ENCODE measurements at regions not wholly inside any gene's neighbourhood (a gene's known extent, or its start where the extent isn't known, plus 50 kb on each side); places are given as distances from the start of the nearest gene placed in this dataset.

DNA sequence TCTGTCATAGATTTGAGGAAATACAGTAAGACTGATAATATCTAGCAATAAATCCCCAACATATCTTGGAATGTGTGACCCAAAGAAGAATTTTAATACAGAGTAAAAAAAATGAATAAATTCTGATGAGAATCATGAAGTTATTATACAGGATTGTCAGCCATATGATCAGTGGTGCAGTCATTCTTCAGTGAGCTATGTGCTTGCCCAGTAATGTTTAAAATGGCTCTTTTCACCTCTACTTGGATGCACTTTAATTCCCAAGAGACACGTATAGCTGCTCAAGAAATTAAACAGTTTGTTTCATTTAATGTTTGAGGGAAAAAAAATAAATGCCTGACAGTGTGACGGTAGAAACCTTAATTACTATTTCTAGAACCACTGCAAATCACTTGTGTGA lies 215.3 kb upstream of the FAM174A start:
- Histone ChIP-seq H3K4me1 (ENCODE audit: insufficient read depth, insufficient read length) (no peaks in the 10 kb centered on the region), H3K9ac (ENCODE audit: insufficient read length, low read depth) (no peak overlapping the region), H3K27me3 (ENCODE audit: insufficient read depth, insufficient read length) (no peaks in the 10 kb centered on the region), H3K36me3 (ENCODE audit: insufficient read depth, insufficient read length, low read length) (no peaks in the 10 kb centered on the region), H3K9me3 (ENCODE audit: insufficient read depth, low read length) (no peaks in the 10 kb centered on the region), H3K4me3 (ENCODE audit: insufficient read length, low read depth) (no peak overlapping the region)
- no peak for TF ChIP-seq ZNF274 (IDR thresholded peaks at IDR 0.05; ENCODE audit: low read depth, low read length)
- TF ChIP-seq SUZ12 (IDR thresholded peaks at IDR 0.05; ENCODE audit: extremely low read depth, insufficient read depth, insufficient read length): no peak
- no peak for TF ChIP-seq YY1 (IDR thresholded peaks at IDR 0.05; ENCODE audit: insufficient read depth, insufficient read length)
- DNase-seq (ENCODE audit: low read depth, low spot score): no peak

DNA sequence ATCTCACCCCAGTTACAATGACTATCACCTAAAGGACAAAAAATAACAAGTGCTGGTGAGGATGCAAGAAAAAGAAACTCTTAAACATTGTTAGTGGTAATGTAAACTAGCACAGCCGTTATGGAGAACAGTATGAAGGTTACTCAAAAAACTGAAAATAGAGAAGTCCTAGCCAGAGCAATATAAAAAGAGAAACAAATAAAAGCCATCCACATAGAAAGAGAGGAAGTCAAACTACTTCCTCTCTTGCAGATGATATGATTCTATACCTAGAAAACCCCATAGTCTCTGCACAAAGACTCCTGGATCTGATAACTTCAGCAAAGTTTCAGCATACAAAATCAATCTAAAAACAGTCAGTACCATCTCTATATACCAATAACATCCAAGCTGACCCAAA lies 221.5 kb upstream of the FAM174A start:
- TF ChIP-seq YY1 (IDR thresholded peaks at IDR 0.05; ENCODE audit: insufficient read depth, insufficient read length) (no peak), SUZ12 (IDR thresholded peaks at IDR 0.05; ENCODE audit: extremely low read depth, insufficient read depth, insufficient read length) (no peak), ZNF274 (IDR thresholded peaks at IDR 0.05; ENCODE audit: low read depth, low read length) (no peak)
- H3K27me3 ChIP-seq (ENCODE audit: insufficient read depth, insufficient read length): no peaks in the 10 kb centered on the region
- no peak for DNase-seq (ENCODE audit: low read depth, low spot score)

DNA sequence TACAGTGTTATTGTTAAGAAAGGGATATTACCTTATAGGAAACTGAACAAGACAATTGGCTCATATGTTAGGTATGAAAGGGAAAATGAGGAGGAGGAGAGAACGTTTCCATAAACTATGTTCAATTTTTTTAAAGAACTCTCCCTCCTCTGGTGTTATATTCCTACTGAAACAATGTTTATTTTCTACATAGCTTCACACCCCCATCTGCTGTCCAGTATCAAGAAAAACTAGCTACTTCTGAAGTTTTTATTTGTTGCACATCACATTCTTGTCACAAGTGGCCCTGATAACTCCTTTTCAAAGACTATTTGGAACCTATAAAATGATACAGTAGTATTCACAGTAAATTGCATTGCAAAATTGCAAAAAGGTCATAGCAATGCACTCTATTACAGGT lies 223.4 kb upstream of the FAM174A start:
- Histone ChIP-seq H3K36me3 (ENCODE audit: insufficient read depth, insufficient read length, low read length) (no peaks in the 10 kb centered on the region), H3K9ac (ENCODE audit: insufficient read length, low read depth) (no peak overlapping the region), H3K27me3 (ENCODE audit: insufficient read depth, insufficient read length) (no peaks in the 10 kb centered on the region), H3K4me1 (ENCODE audit: insufficient read depth, insufficient read length) (no peaks in the 10 kb centered on the region), H3K4me3 (ENCODE audit: insufficient read length, low read depth) (no peak overlapping the region), H3K9me3 (ENCODE audit: insufficient read depth, low read length) (no peaks in the 10 kb centered on the region)
- TF ChIP-seq ZNF274 (IDR thresholded peaks at IDR 0.05; ENCODE audit: low read depth, low read length): no peak
- no peak for TF ChIP-seq YY1 (IDR thresholded peaks at IDR 0.05; ENCODE audit: insufficient read depth, insufficient read length)
- TF ChIP-seq SUZ12 (IDR thresholded peaks at IDR 0.05; ENCODE audit: extremely low read depth, insufficient read depth, insufficient read length): no peak
- DNase-seq (ENCODE audit: low read depth, low spot score): no peak

More for the DNA sequence above, 221.5 kb upstream of the FAM174A start:
- H3K4me3 ChIP-seq (ENCODE audit: insufficient read length, low read depth): no peak overlapping the region
- no peaks in the 10 kb centered on the region for H3K36me3 ChIP-seq (ENCODE audit: insufficient read depth, insufficient read length, low read length)
- no peak overlapping the region for H3K9ac ChIP-seq (ENCODE audit: insufficient read length, low read depth)
- H3K4me1 ChIP-seq (ENCODE audit: insufficient read depth, insufficient read length): no peaks in the 10 kb centered on the region
- no peaks in the 10 kb centered on the region for H3K9me3 ChIP-seq (ENCODE audit: insufficient read depth, low read length)

DNA sequence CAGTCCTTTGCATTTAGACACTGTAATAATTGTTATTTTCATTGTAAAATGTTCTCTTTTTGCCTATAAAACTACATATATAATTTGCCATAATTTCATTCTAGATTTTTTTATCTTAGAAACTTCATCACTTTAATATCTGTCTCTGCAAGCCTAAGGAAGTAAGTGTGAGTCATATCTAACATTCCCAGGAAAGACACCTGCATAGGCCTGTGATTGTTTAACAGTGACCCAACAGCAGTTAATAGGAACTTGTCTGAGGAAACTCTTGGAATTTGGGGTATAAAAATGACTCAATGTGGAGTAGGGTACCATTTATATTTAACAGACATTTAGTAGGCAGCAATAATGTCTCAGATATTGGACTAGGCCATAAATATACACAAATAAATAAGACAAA lies 229.2 kb upstream of the FAM174A start:
- no peak for TF ChIP-seq ZNF274 (IDR thresholded peaks at IDR 0.05; ENCODE audit: low read depth, low read length)
- TF ChIP-seq YY1 (IDR thresholded peaks at IDR 0.05; ENCODE audit: insufficient read depth, insufficient read length): no peak
- no peak for TF ChIP-seq SUZ12 (IDR thresholded peaks at IDR 0.05; ENCODE audit: extremely low read depth, insufficient read depth, insufficient read length)
- Histone ChIP-seq H3K9ac (ENCODE audit: insufficient read length, low read depth) (no peak overlapping the region), H3K4me3 (ENCODE audit: insufficient read length, low read depth) (no peak overlapping the region), H3K27me3 (ENCODE audit: insufficient read depth, insufficient read length) (no peaks in the 10 kb centered on the region), H3K4me1 (ENCODE audit: insufficient read depth, insufficient read length) (no peaks in the 10 kb centered on the region), H3K9me3 (ENCODE audit: insufficient read depth, low read length) (no peaks in the 10 kb centered on the region), H3K36me3 (ENCODE audit: insufficient read depth, insufficient read length, low read length) (no peaks in the 10 kb centered on the region)
- DNase-seq (ENCODE audit: low read depth, low spot score): no peak

DNA sequence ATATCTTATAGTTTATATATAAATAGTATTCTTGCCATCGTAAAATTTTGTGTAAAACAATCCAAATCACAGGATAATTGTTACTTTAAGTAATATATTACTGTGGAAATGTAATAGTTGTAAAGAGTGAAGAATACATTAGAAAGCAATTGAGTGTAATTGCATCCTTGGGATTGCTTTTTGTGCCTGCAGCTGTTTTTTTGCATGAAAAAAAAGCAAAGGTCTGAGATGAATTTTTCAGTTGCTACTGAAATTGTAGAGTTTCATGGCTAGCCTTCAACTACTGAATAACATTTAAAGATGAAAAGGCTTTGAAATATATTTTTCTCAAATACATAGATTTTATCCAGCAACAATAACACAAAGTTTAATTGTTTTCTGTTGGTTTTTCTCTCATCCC lies 232.0 kb upstream of the FAM174A start:
- Histone ChIP-seq H3K36me3 (ENCODE audit: insufficient read depth, insufficient read length, low read length) (no peaks in the 10 kb centered on the region), H3K9ac (ENCODE audit: insufficient read length, low read depth) (no peak overlapping the region), H3K4me3 (ENCODE audit: insufficient read length, low read depth) (no peak overlapping the region), H3K9me3 (ENCODE audit: insufficient read depth, low read length) (no peaks in the 10 kb centered on the region), H3K4me1 (ENCODE audit: insufficient read depth, insufficient read length) (no peaks in the 10 kb centered on the region), H3K27me3 (ENCODE audit: insufficient read depth, insufficient read length) (no peaks in the 10 kb centered on the region)
- DNase-seq (ENCODE audit: low read depth, low spot score): no peak
- TF ChIP-seq ZNF274 (IDR thresholded peaks at IDR 0.05; ENCODE audit: low read depth, low read length): no peak
- TF ChIP-seq SUZ12 (IDR thresholded peaks at IDR 0.05; ENCODE audit: extremely low read depth, insufficient read depth, insufficient read length): no peak
- TF ChIP-seq YY1 (IDR thresholded peaks at IDR 0.05; ENCODE audit: insufficient read depth, insufficient read length): no peak

DNA sequence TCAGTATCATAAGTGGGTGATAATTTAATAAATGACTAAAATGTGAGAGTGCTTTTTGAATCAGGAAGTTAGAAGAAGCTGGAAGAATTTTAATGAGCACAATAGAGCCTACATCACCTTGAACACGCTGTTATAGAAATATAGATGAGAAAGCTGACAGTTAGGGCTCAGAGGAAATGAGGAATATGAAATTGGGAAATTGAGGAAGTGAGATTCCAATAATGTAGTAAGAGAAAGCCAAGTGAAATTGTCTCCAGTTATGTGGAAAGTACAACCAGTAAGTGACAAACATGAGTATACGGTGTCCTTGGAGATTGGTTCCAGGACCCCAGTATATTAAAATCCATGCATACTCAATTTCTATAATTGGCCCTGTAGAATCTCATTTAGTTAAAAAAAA lies 235.9 kb upstream of the FAM174A start:
- no peak for DNase-seq (ENCODE audit: low read depth, low spot score)
- H3K9ac ChIP-seq (ENCODE audit: insufficient read length, low read depth): no peak overlapping the region
- no peaks in the 10 kb centered on the region for H3K9me3 ChIP-seq (ENCODE audit: insufficient read depth, low read length)
- H3K4me3 ChIP-seq (ENCODE audit: insufficient read length, low read depth): no peak overlapping the region
- no peaks in the 10 kb centered on the region for H3K4me1 ChIP-seq (ENCODE audit: insufficient read depth, insufficient read length)
- H3K27me3 ChIP-seq (ENCODE audit: insufficient read depth, insufficient read length): no peaks in the 10 kb centered on the region
- H3K36me3 ChIP-seq (ENCODE audit: insufficient read depth, insufficient read length, low read length): no peaks in the 10 kb centered on the region
- TF ChIP-seq SUZ12 (IDR thresholded peaks at IDR 0.05; ENCODE audit: extremely low read depth, insufficient read depth, insufficient read length) (no peak), ZNF274 (IDR thresholded peaks at IDR 0.05; ENCODE audit: low read depth, low read length) (no peak), YY1 (IDR thresholded peaks at IDR 0.05; ENCODE audit: insufficient read depth, insufficient read length) (no peak)

GRCh38 chr5:100276071-100276470 lies 259.1 kb upstream of the FAM174A start:
- Histone ChIP-seq H3K27me3 (ENCODE audit: insufficient read depth, insufficient read length) (no peaks in the 10 kb centered on the region), H3K4me1 (ENCODE audit: insufficient read depth, insufficient read length) (no peaks in the 10 kb centered on the region), H3K4me3 (ENCODE audit: insufficient read length, low read depth) (no peak overlapping the region), H3K36me3 (ENCODE audit: insufficient read depth, insufficient read length, low read length) (no peaks in the 10 kb centered on the region), H3K9ac (ENCODE audit: insufficient read length, low read depth) (no peak overlapping the region), H3K9me3 (ENCODE audit: insufficient read depth, low read length) (no peaks in the 10 kb centered on the region)
- DNase-seq (ENCODE audit: low read depth, low spot score): no peak
- TF ChIP-seq YY1 (IDR thresholded peaks at IDR 0.05; ENCODE audit: insufficient read depth, insufficient read length) (no peak), ZNF274 (IDR thresholded peaks at IDR 0.05; ENCODE audit: low read depth, low read length) (no peak), SUZ12 (IDR thresholded peaks at IDR 0.05; ENCODE audit: extremely low read depth, insufficient read depth, insufficient read length) (no peak)

GRCh38 chr5:100275631-100276030 lies 259.5 kb upstream of the FAM174A start:
- Histone ChIP-seq H3K9ac (ENCODE audit: insufficient read length, low read depth) (no peak overlapping the region), H3K27me3 (ENCODE audit: insufficient read depth, insufficient read length) (no peaks in the 10 kb centered on the region), H3K4me1 (ENCODE audit: insufficient read depth, insufficient read length) (no peaks in the 10 kb centered on the region), H3K36me3 (ENCODE audit: insufficient read depth, insufficient read length, low read length) (no peaks in the 10 kb centered on the region), H3K9me3 (ENCODE audit: insufficient read depth, low read length) (no peaks in the 10 kb centered on the region), H3K4me3 (ENCODE audit: insufficient read length, low read depth) (no peak overlapping the region)
- DNase-seq (ENCODE audit: low read depth, low spot score): no peak
- no peak for TF ChIP-seq ZNF274 (IDR thresholded peaks at IDR 0.05; ENCODE audit: low read depth, low read length)
- TF ChIP-seq YY1 (IDR thresholded peaks at IDR 0.05; ENCODE audit: insufficient read depth, insufficient read length): no peak
- no peak for TF ChIP-seq SUZ12 (IDR thresholded peaks at IDR 0.05; ENCODE audit: extremely low read depth, insufficient read depth, insufficient read length)
